ENCODE measurements at regions not wholly inside any gene's neighbourhood (a gene's known extent, or its start where the extent isn't known, plus 50 kb on each side); places are given as distances from the start of the nearest gene placed in this dataset.

GRCh38 chr2:8119782-8120505, 561.9 kb upstream of the ID2 start:
- ChIA-PET RAD21 (ENCODE audit: low non-redundant PET in 1 of 2, low total read pairs in 2 of 2, uncharacterized antibody in 2 of 2, unreplicated experiment in 2 of 2) (no interaction called here), CTCF (no interaction called here), POLR2A (no interaction called here)
- intact Hi-C loops (cut with micrococcal nuclease), result no loop called here
- Histone ChIP-seq H3K9me3 (ENCODE audit: control insufficient read depth in 1 of 2, insufficient read depth in 1 of 2, low read depth in 1 of 2, low read length in 2 of 2) (no peaks in the 10 kb centered on the region), H3K9me2 (ENCODE audit: insufficient read depth) (no peaks in the 10 kb centered on the region), H2AFZ (ENCODE audit: low read depth, low read length, poor library complexity, severe bottlenecking) (no peak overlapping the region), H3K4me3 (replicated peaks in 1 of 2; ENCODE audit: low read depth in 1 of 2, low read length in 2 of 2) (no peak overlapping the region), H3K4me1 (ENCODE audit: control insufficient read depth in 1 of 2, insufficient read depth in 2 of 2, low read length in 2 of 2) (peaks cover 0 to 6% of the 10 kb centered on the region in 2 experiments; a peak in 1 of 4 replicates), H3K36me3 (ENCODE audit: control insufficient read depth in 1 of 2, insufficient read depth in 2 of 2, low read length in 2 of 2) (no peaks in the 10 kb centered on the region), H3K27me3 (ENCODE audit: insufficient read depth, low read length) (no peaks in the 10 kb centered on the region), H3K27ac (ENCODE audit: low read depth, low read length) (no peak overlapping the region), H3K79me2 (ENCODE audit: insufficient read depth, low read length) (no peaks in the 10 kb centered on the region), H3K9ac (ENCODE audit: low read length) (no peak overlapping the region), H4K20me1 (ENCODE audit: insufficient read depth) (no peaks in the 10 kb centered on the region), H3K4me2 (ENCODE audit: low read length) (no peak overlapping the region)
- no peak for TF ChIP-seq EZH2 (IDR thresholded peaks at IDR 0.05)
- no peak for TF ChIP-seq SIN3A (IDR thresholded peaks at IDR 0.05; ENCODE audit: low read depth)
- no peak for TF ChIP-seq EZH2phosphoT487 (IDR thresholded peaks at IDR 0.05; ENCODE audit: borderline replicate concordance)
- TF ChIP-seq ZFX (IDR thresholded peaks at IDR 0.05), result no peak
- TF ChIP-seq, protein P1, sequence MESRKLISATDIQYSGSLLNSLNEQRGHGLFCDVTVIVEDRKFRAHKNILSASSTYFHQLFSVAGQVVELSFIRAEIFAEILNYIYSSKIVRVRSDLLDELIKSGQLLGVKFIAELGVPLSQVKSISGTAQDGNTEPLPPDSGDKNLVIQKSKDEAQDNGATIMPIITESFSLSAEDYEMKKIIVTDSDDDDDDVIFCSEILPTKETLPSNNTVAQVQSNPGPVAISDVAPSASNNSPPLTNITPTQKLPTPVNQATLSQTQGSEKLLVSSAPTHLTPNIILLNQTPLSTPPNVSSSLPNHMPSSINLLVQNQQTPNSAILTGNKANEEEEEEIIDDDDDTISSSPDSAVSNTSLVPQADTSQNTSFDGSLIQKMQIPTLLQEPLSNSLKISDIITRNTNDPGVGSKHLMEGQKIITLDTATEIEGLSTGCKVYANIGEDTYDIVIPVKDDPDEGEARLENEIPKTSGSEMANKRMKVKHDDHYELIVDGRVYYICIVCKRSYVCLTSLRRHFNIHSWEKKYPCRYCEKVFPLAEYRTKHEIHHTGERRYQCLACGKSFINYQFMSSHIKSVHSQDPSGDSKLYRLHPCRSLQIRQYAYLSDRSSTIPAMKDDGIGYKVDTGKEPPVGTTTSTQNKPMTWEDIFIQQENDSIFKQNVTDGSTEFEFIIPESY (IDR thresholded peaks at IDR 0.05; ENCODE audit: extremely low read depth, insufficient replicate concordance, low read length), result no peak
- TF ChIP-seq POLR2A (IDR thresholded peaks at IDR 0.05; ENCODE audit: borderline replicate concordance, extremely low read depth, insufficient read depth, insufficient read length), result no peak
- no peak for TF ChIP-seq REST (IDR thresholded peaks at IDR 0.05; ENCODE audit: low read depth)
- ATAC-seq, result no peak
- no TSS peak for BruUV-seq (replicated peaks)
- DNase-seq (ENCODE audit: low read depth, low spot score), result no peak
